ENCODE measurements at regions not wholly inside any gene's neighbourhood (a gene's known extent, or its start where the extent isn't known, plus 50 kb on each side); places are given as distances from the start of the nearest gene placed in this dataset.

DNA sequence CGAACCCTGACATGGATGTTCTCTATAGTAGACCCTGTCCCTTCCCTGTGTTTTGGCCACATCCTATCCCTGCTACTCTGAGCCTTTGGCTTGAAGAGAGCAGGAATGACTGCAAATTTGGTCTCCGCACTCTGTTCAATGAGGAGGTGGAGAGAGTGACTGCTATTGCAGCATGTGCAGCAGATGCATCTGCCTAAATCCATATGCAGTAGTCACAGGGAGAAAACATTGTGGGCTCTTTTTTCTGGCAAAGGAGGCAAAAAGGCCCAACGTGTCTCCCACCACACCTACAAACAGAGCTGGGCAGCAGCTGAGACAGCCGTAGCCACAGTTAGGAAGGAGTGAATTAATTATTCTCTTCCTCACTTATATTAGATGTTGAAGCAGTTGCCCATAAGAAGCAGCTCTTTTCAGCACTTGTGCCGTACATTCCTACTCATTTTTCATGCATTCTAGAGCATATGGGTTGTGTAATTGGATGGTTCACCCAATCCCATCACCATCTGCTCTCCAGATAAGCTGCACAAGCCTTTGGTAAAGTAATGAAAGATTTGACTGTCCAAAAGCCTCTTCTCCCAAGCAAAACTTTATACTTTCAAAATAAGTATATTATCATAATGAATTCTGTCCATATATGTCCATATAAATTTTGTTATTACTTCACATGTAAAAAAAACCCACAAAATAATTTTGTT is 147.9 kb upstream of the FAM47A start:
- H3K79me2 ChIP-seq (ENCODE audit: insufficient read depth, low read length) = no peaks in the 10 kb centered on the region
- no peak overlapping the region for H3K27ac Mint-ChIP-seq (ENCODE audit: unreplicated experiment)
- no peaks in the 10 kb centered on the region for H3K36me3 Mint-ChIP-seq (ENCODE audit: low read depth, unreplicated experiment)
- no peak overlapping the region for H3K9ac ChIP-seq (ENCODE audit: low read length)
- H3K4me3 Mint-ChIP-seq (ENCODE audit: unreplicated experiment) = no peak overlapping the region
- no peak overlapping the region for H3K4me3 ChIP-seq (ENCODE audit: insufficient read depth, low read depth, low read length)
- H3K36me3 ChIP-seq (ENCODE audit: insufficient read depth, low read length) = no peaks in the 10 kb centered on the region
- no peak for TF ChIP-seq EZH2 (IDR thresholded peaks at IDR 0.05; ENCODE audit: insufficient read depth, low read length)
- TF ChIP-seq, protein P1, sequence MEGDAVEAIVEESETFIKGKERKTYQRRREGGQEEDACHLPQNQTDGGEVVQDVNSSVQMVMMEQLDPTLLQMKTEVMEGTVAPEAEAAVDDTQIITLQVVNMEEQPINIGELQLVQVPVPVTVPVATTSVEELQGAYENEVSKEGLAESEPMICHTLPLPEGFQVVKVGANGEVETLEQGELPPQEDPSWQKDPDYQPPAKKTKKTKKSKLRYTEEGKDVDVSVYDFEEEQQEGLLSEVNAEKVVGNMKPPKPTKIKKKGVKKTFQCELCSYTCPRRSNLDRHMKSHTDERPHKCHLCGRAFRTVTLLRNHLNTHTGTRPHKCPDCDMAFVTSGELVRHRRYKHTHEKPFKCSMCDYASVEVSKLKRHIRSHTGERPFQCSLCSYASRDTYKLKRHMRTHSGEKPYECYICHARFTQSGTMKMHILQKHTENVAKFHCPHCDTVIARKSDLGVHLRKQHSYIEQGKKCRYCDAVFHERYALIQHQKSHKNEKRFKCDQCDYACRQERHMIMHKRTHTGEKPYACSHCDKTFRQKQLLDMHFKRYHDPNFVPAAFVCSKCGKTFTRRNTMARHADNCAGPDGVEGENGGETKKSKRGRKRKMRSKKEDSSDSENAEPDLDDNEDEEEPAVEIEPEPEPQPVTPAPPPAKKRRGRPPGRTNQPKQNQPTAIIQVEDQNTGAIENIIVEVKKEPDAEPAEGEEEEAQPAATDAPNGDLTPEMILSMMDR (IDR thresholded peaks at IDR 0.05; ENCODE audit: insufficient read depth, low read depth, low read length) = no peak
- H3K27me3 ChIP-seq (ENCODE audit: insufficient read depth, low read length) = no peaks in the 10 kb centered on the region
- H3K4me1 ChIP-seq (ENCODE audit: insufficient read depth, low read length) = no peaks in the 10 kb centered on the region
- H2AFZ ChIP-seq (ENCODE audit: low read depth, low read length) = no peak overlapping the region
- H3K27ac ChIP-seq (ENCODE audit: low read depth, low read length) = no peak overlapping the region
- H3K9me3 ChIP-seq (ENCODE audit: insufficient read depth, low read depth, low read length) = no peaks in the 10 kb centered on the region
- FAIRE-seq (no peak), DNase-seq (ENCODE audit: low read depth) (no peak)
- no peaks in the 10 kb centered on the region for H3K27me3 Mint-ChIP-seq (ENCODE audit: low read depth, unreplicated experiment)
- no peaks in the 10 kb centered on the region for H3K9me3 Mint-ChIP-seq (ENCODE audit: unreplicated experiment)
- no peaks in the 10 kb centered on the region for H4K20me1 ChIP-seq (ENCODE audit: insufficient read depth, low read length)
- no peak overlapping the region for H3K4me2 ChIP-seq (ENCODE audit: low read length)
- H3K4me1 Mint-ChIP-seq (ENCODE audit: low read depth, unreplicated experiment) = no peaks in the 10 kb centered on the region

DNA sequence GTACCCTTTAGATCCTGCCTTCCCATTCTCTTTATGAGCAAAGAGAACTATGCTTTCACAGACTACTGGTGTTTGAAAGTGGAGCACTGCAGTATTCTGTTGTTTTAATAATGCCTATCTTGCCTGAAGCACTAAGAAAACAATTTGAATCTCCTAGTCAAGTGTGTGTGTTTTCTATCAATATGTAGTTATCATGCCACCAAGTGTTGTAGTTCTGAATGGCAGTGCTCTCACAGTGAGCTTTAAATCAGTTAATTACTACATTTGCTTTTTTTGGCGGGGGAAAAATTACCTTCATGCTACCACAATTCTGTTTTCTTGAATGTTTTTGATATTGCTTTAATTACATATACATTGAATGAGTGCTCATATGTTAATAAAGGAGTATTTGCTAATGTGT is 143.6 kb upstream of the FAM47A start:
- no peak for FAIRE-seq
- Mint-ChIP-seq H3K36me3 (ENCODE audit: low read depth, unreplicated experiment) (no peaks in the 10 kb centered on the region), H3K4me1 (ENCODE audit: low read depth, unreplicated experiment) (no peaks in the 10 kb centered on the region), H3K27me3 (ENCODE audit: low read depth, unreplicated experiment) (no peaks in the 10 kb centered on the region), H3K9me3 (ENCODE audit: unreplicated experiment) (no peaks in the 10 kb centered on the region), H3K27ac (ENCODE audit: unreplicated experiment) (no peak overlapping the region), H3K4me3 (ENCODE audit: unreplicated experiment) (no peak overlapping the region)
- no peak overlapping the region for H3K9ac ChIP-seq (ENCODE audit: low read length)
- no peak overlapping the region for H2AFZ ChIP-seq (ENCODE audit: low read depth, low read length)
- no peak overlapping the region for H3K4me2 ChIP-seq (ENCODE audit: low read length)
- no peaks in the 10 kb centered on the region for H3K79me2 ChIP-seq (ENCODE audit: insufficient read depth, low read length)
- H3K27me3 ChIP-seq (ENCODE audit: insufficient read depth, low read length) = no peaks in the 10 kb centered on the region
- no peak for DNase-seq (ENCODE audit: low read depth)
- no peaks in the 10 kb centered on the region for H3K9me3 ChIP-seq (ENCODE audit: insufficient read depth, low read depth, low read length)
- no peaks in the 10 kb centered on the region for H3K36me3 ChIP-seq (ENCODE audit: insufficient read depth, low read length)
- H3K4me3 ChIP-seq (ENCODE audit: insufficient read depth, low read depth, low read length) = no peak overlapping the region
- H3K4me1 ChIP-seq (ENCODE audit: insufficient read depth, low read length) = no peaks in the 10 kb centered on the region
- TF ChIP-seq EZH2 (IDR thresholded peaks at IDR 0.05; ENCODE audit: insufficient read depth, low read length) = no peak
- TF ChIP-seq, protein P1 (IDR thresholded peaks at IDR 0.05; ENCODE audit: insufficient read depth, low read depth, low read length) = no peak
- H3K27ac ChIP-seq (ENCODE audit: low read depth, low read length) = no peak overlapping the region
- no peaks in the 10 kb centered on the region for H4K20me1 ChIP-seq (ENCODE audit: insufficient read depth, low read length)

DNA sequence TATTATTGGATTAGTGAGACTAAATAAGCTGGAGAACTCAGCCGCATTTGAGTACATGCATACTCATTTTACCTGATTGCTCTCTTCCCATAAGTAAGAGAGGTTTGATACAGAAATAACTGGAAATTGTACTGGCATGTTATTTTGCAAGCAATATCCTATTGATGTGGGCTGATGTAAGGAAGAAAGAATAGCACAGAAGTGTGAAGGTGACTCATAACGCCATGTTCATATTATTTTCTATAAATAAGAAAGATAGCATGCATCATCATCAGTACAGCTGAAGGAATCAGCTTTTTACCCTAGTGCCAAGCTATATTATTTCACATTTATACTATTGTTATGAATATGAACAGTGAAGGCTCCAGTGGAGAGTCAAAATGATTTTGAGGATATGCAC is 138.3 kb upstream of the FAM47A start:
- no peaks in the 10 kb centered on the region for H4K20me1 ChIP-seq (ENCODE audit: insufficient read depth, low read length)
- H3K9me3 ChIP-seq (ENCODE audit: insufficient read depth, low read depth, low read length) = no peaks in the 10 kb centered on the region
- Mint-ChIP-seq H3K4me1 (ENCODE audit: low read depth, unreplicated experiment) (no peaks in the 10 kb centered on the region), H3K27ac (ENCODE audit: unreplicated experiment) (no peak overlapping the region), H3K4me3 (ENCODE audit: unreplicated experiment) (no peak overlapping the region), H3K27me3 (ENCODE audit: low read depth, unreplicated experiment) (no peaks in the 10 kb centered on the region), H3K9me3 (ENCODE audit: unreplicated experiment) (no peaks in the 10 kb centered on the region), H3K36me3 (ENCODE audit: low read depth, unreplicated experiment) (no peaks in the 10 kb centered on the region)
- no peaks in the 10 kb centered on the region for H3K79me2 ChIP-seq (ENCODE audit: insufficient read depth, low read length)
- no peak overlapping the region for H3K4me3 ChIP-seq (ENCODE audit: insufficient read depth, low read depth, low read length)
- no peaks in the 10 kb centered on the region for H3K36me3 ChIP-seq (ENCODE audit: insufficient read depth, low read length)
- DNase-seq (ENCODE audit: low read depth) (no peak), FAIRE-seq (peak; percentile 45)
- no peaks in the 10 kb centered on the region for H3K4me1 ChIP-seq (ENCODE audit: insufficient read depth, low read length)
- H2AFZ ChIP-seq (ENCODE audit: low read depth, low read length) = no peak overlapping the region
- TF ChIP-seq EZH2 (IDR thresholded peaks at IDR 0.05; ENCODE audit: insufficient read depth, low read length) = no peak
- TF ChIP-seq, protein P1 (IDR thresholded peaks at IDR 0.05; ENCODE audit: insufficient read depth, low read depth, low read length) = no peak
- H3K27me3 ChIP-seq (ENCODE audit: insufficient read depth, low read length) = no peaks in the 10 kb centered on the region
- no peak overlapping the region for H3K4me2 ChIP-seq (ENCODE audit: low read length)
- no peak overlapping the region for H3K9ac ChIP-seq (ENCODE audit: low read length)
- H3K27ac ChIP-seq (ENCODE audit: low read depth, low read length) = no peak overlapping the region
